GM12872 (cell line): ENCODE measurements at regions not wholly inside any gene's neighbourhood (a gene's known extent, or its start where the extent isn't known, plus 50 kb on each side); places are given as distances from the start of the nearest gene placed in this dataset.

Experiments used
- CTCF ChIP-seq: IDR thresholded peaks from 3 replicates; pipeline ENCODE4 v1.5.1; 2011; ENCODE audit warnings: low read depth, mild to moderate bottlenecking, low read length, moderate library complexity; ENCODE audit not compliant: insufficient read depth

GRCh38 chr2:239806276-239806675, 218.9 kb downstream of the NDUFA10 start:
- TF ChIP-seq CTCF: no peak

- no peak for TF ChIP-seq CTCF
These were observed 219.7 kb downstream of the NDUFA10 start for GRCh38 chr2:239805414-239805813.

- no peak for TF ChIP-seq CTCF
These were observed 220.2 kb downstream of the NDUFA10 start for GRCh38 chr2:239805043-239805329.

- TF ChIP-seq CTCF: no peak
These were observed 220.7 kb downstream of the NDUFA10 start for GRCh38 chr2:239804161-239805042.

- no peak for TF ChIP-seq CTCF
These were observed 221.4 kb downstream of the NDUFA10 start for GRCh38 chr2:239803766-239804115.

GRCh38 chr2:239803102-239803765, 221.9 kb downstream of the NDUFA10 start:
- TF ChIP-seq CTCF: no peak

GRCh38 chr2:239802185-239802649, 222.9 kb downstream of the NDUFA10 start:
- TF ChIP-seq CTCF: no peak
